AG09319 (cell line): ENCODE measurements at regions not wholly inside any gene's neighbourhood (a gene's known extent, or its start where the extent isn't known, plus 50 kb on each side); places are given as distances from the start of the nearest gene placed in this dataset.

ENCODE experiments used
- DNase-seq: peaks from one replicate; pipeline ENCODE4 v3.0.0-alpha.2; 2010; ENCODE audit warnings: low read depth; ENCODE audit errors: extremely low read depth
- TF ChIP-seq, protein P1 (sequence below): IDR thresholded peaks from 2 replicates; pipeline ENCODE4 v1.5.1; 2011; ENCODE audit warnings: low read depth, mild to moderate bottlenecking, inconsistent platforms, low read length, moderate library complexity

DNA sequence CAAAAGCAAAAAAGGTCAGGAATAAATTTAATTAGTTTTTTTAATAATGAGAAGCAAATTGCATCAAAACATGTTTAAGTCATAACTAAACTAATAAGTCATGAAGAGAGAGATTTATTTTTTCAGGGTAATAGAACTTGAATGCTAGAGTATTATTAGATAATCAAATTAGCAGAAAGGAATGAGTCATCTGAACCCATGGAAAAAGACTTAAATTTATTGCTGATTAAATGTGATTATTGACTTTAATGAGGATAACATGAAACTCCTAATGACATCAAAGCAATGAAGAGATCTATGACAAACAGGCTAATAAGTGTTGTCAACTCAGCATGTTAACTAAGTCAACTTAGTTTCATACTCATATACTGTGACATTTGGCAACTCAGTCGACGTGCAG, 264.2 kb downstream of the USP25 start:
- no peak for DNase-seq
- TF ChIP-seq, protein P1, sequence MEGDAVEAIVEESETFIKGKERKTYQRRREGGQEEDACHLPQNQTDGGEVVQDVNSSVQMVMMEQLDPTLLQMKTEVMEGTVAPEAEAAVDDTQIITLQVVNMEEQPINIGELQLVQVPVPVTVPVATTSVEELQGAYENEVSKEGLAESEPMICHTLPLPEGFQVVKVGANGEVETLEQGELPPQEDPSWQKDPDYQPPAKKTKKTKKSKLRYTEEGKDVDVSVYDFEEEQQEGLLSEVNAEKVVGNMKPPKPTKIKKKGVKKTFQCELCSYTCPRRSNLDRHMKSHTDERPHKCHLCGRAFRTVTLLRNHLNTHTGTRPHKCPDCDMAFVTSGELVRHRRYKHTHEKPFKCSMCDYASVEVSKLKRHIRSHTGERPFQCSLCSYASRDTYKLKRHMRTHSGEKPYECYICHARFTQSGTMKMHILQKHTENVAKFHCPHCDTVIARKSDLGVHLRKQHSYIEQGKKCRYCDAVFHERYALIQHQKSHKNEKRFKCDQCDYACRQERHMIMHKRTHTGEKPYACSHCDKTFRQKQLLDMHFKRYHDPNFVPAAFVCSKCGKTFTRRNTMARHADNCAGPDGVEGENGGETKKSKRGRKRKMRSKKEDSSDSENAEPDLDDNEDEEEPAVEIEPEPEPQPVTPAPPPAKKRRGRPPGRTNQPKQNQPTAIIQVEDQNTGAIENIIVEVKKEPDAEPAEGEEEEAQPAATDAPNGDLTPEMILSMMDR = no peak

DNA sequence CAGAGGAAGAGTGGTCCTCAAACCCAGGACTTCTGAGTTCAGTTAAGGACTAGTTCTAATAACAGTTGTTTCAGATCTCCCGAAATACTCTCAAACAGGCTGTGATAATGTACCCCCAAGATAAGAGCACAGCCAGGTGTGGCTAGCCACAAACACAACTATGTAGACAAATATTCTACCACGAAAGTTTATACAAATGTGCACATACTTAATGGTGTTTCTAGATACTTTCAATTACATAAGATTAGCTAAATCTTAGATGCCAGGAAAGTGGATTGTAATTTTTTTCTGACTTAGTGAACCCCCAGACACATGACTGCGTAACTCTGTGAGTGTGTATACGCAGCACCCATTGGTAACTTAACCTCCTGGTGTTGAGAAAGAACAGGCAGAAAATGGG, 270.0 kb downstream of the USP25 start:
- no peak for DNase-seq

GRCh38 chr21:16002874-16003466, 273.2 kb downstream of the USP25 start:
- TF ChIP-seq, protein P1 = peak; percentile 51
- DNase-seq = no peak

More for the DNA sequence above, 270.0 kb downstream of the USP25 start:
- TF ChIP-seq, protein P1 = no peak

DNA sequence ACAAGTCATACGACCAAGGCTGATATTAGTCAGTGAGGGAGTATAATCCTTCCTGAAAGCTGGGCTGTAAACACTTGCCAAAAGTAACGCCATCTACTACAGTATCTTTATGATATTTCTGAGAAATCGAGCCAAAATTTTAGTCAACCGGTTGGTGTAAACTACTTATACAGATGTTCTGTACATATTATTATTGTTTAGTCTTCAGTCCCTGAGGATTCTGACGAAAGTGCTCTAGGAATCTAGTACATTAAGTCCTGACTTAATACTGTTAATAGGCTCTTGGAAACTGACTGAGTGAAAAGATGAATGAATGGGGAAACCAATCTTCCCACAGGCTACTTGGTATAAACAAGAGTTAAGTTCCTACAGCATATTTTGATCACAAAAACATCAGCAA, 274.3 kb downstream of the USP25 start:
- DNase-seq = no peak
- TF ChIP-seq, protein P1 = no peak

GRCh38 chr21:16004523-16004922, 274.7 kb downstream of the USP25 start:
- no peak for DNase-seq
- TF ChIP-seq, protein P1 = no peak

GRCh38 chr21:16005996-16006395, 276.2 kb downstream of the USP25 start:
- TF ChIP-seq, protein P1 = no peak
- DNase-seq = no peak

- no peak for DNase-seq
- TF ChIP-seq, protein P1 = no peak
These were observed 278.2 kb downstream of the USP25 start for GRCh38 chr21:16007943-16008342.
